Peyer's patch (tissue), 4 donors: ENCODE measurements at regions not wholly inside any gene's neighbourhood (a gene's known extent, or its start where the extent isn't known, plus 50 kb on each side); places are given as distances from the start of the nearest gene placed in this dataset.

Source experiments
- POLR2A ChIP-seq, 2 donors: fragments of 450-650 bp; IDR thresholded peaks; one replicate each; pipeline ENCODE4 v1.5.1; 2017; ENCODE audit warnings: antibody characterized with exemption in 2 of 2, mild to moderate bottlenecking in 2 of 2, moderate library complexity in 2 of 2
- TF ChIP-seq, protein P1 (sequence below), 6 experiments: fragments of 450-650 bp in 4 of 6; fragments of 200-600 bp in 2 of 6; sonication (generic) in 1 of 6; IDR thresholded peaks; one replicate each; pipeline ENCODE4 v1.5.1; 2017 to 2019; ENCODE audit warnings: antibody characterized with exemption in 6 of 6, mild to moderate bottlenecking in 3 of 6, moderate library complexity in 1 of 6

- no peak for TF ChIP-seq POLR2A (IDR thresholded peaks at IDR 0.05)
- TF ChIP-seq, protein P1, sequence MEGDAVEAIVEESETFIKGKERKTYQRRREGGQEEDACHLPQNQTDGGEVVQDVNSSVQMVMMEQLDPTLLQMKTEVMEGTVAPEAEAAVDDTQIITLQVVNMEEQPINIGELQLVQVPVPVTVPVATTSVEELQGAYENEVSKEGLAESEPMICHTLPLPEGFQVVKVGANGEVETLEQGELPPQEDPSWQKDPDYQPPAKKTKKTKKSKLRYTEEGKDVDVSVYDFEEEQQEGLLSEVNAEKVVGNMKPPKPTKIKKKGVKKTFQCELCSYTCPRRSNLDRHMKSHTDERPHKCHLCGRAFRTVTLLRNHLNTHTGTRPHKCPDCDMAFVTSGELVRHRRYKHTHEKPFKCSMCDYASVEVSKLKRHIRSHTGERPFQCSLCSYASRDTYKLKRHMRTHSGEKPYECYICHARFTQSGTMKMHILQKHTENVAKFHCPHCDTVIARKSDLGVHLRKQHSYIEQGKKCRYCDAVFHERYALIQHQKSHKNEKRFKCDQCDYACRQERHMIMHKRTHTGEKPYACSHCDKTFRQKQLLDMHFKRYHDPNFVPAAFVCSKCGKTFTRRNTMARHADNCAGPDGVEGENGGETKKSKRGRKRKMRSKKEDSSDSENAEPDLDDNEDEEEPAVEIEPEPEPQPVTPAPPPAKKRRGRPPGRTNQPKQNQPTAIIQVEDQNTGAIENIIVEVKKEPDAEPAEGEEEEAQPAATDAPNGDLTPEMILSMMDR (IDR thresholded peaks at IDR 0.05), result no peak
Observed at GRCh38 chr6:91173651-91174050, 586.8 kb upstream of the MAP3K7 start.
